Activated CD4-positive, alpha-beta T cell treated with anti-CD3 and anti-CD28 coated beads, Interleukin-2, amount 10 ng/mL, durations not matched to agents 24 days and 14 days (primary cell): ENCODE measurements at regions not wholly inside any gene's neighbourhood (a gene's known extent, or its start where the extent isn't known, plus 50 kb on each side); places are given as distances from the start of the nearest gene placed in this dataset.
"Not testable (repeated sequence)": the region's sequence is repeated elsewhere in the genome, so short reads cannot be mapped to it uniquely, and the experiment has no call there.

Experiments used
- DNase-seq: peaks from one replicate; pipeline ENCODE4 v3.0.0; 2022
- H3K27ac Mint-ChIP-seq: one replicate; pipeline ENCODE4 v1.8.0; 2022; ENCODE audit warnings: mild to moderate bottlenecking, mixed read lengths
- H3K27me3 Mint-ChIP-seq: one replicate; pipeline ENCODE4 v1.8.0; 2022; ENCODE audit warnings: mixed read lengths
- H3K36me3 Mint-ChIP-seq: one replicate; pipeline ENCODE4 v1.8.0; 2022; ENCODE audit warnings: low read depth, mild to moderate bottlenecking, mixed read lengths
- H3K4me1 Mint-ChIP-seq: one replicate; pipeline ENCODE4 v1.8.0; 2021; ENCODE audit warnings: mixed read lengths
- H3K4me3 Mint-ChIP-seq: one replicate; pipeline ENCODE4 v1.8.0; 2022; ENCODE audit warnings: mild to moderate bottlenecking, moderate library complexity, mixed read lengths
- H3K9me3 Mint-ChIP-seq: one replicate; pipeline ENCODE4 v1.8.0; 2021; ENCODE audit warnings: mixed read lengths
- intact Hi-C: fragments of 100-400 bp; cut with micrococcal nuclease; formaldehyde crosslinking; loops from one replicate; pipeline ENCODE4 v1.15.1; 2023

DNA sequence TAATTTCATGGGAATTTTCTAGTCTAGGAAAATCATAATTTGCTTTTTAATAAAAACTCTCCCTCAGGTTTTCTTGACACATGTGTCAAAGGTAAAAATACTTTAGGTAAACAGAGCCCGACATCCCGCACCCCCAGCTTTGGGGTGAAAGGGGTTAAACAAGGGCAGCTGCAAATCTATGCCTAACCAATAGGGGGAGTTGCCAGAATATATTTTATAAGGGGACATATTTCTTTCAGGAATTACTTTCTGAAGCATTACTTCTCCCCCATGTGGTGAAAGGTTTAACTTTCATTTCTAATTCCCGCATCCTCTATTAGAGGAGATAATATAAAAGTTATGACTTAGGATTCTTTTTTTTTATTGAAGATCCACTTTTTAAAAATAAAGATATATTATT, 53.9 kb upstream of the HEPH start:
- Mint-ChIP-seq H3K9me3 (peaks cover 6% of the 10 kb centered on the region), H3K27ac (no peak overlapping the region), H3K27me3 (no peaks in the 10 kb centered on the region), H3K36me3 (no peaks in the 10 kb centered on the region), H3K4me3 (no peak overlapping the region), H3K4me1 (peaks cover 4% of the 10 kb centered on the region)
- no peak for DNase-seq
- intact Hi-C loops: loop anchor here (5.0 to 10.0 kb wide), 2 partner anchors 78 to 525 kb away; no protein-coding TSS in a partner anchor

- H3K27ac Mint-ChIP-seq, H3K36me3 Mint-ChIP-seq, intact Hi-C loops, H3K4me3 Mint-ChIP-seq, H3K4me1 Mint-ChIP-seq, H3K27me3 Mint-ChIP-seq: not testable (repeated sequence)
- peak; percentile 50 for DNase-seq
- H3K9me3 Mint-ChIP-seq: peaks cover 11% of the 10 kb centered on the region
Measured at GRCh38 chrX:66107860-66108259, 56.2 kb upstream of the HEPH start.

- intact Hi-C loops, H3K27ac Mint-ChIP-seq, H3K4me1 Mint-ChIP-seq, H3K27me3 Mint-ChIP-seq, H3K4me3 Mint-ChIP-seq, DNase-seq, H3K36me3 Mint-ChIP-seq: not testable (repeated sequence)
- H3K9me3 Mint-ChIP-seq: peaks cover 11% of the 10 kb centered on the region
Measured at GRCh38 chrX:66102398-66102797, 61.6 kb upstream of the HEPH start.

DNA sequence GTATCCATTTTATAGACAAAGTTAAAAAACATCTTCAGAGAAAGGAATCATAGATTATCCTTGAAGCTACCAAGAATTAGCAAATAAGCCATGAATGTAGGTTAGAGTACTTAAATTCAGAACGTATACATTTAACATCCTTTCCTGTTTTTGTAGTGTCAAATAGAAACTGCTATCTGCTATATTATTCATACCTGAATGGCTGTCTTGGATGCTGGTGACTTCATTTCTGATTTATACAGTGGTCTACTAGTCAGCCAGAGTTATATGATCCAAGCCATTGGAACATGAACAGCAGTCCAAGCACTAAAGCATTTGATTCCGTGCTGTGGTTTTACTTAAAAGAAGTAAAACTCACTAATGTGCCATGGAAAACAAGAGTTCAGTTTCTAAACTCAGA, 58.3 kb upstream of the VSIG4 start:
- Mint-ChIP-seq H3K27me3 (no peaks in the 10 kb centered on the region), H3K4me1 (no peaks in the 10 kb centered on the region), H3K27ac (no peak overlapping the region), H3K9me3 (peaks cover 3% of the 10 kb centered on the region), H3K4me3 (no peak overlapping the region), H3K36me3 (no peaks in the 10 kb centered on the region)
- DNase-seq: no peak
- intact Hi-C loops: no loop called here

GRCh38 chrX:66096987-66097386, 57.1 kb upstream of the VSIG4 start:
- H3K36me3 Mint-ChIP-seq, H3K27ac Mint-ChIP-seq, H3K9me3 Mint-ChIP-seq, DNase-seq, intact Hi-C loops, H3K4me1 Mint-ChIP-seq, H3K27me3 Mint-ChIP-seq, H3K4me3 Mint-ChIP-seq: not testable (repeated sequence)

GRCh38 chrX:66090004-66090403, 50.1 kb upstream of the VSIG4 start:
- intact Hi-C loops, H3K4me3 Mint-ChIP-seq, H3K27me3 Mint-ChIP-seq, H3K27ac Mint-ChIP-seq, DNase-seq, H3K36me3 Mint-ChIP-seq, H3K4me1 Mint-ChIP-seq, H3K9me3 Mint-ChIP-seq: not testable (repeated sequence)
